ENCODE measurements at regions not wholly inside any gene's neighbourhood (a gene's known extent, or its start where the extent isn't known, plus 50 kb on each side); places are given as distances from the start of the nearest gene placed in this dataset.
"Not testable (repeated sequence)": the region's sequence is repeated elsewhere in the genome, so short reads cannot be mapped to it uniquely, and the experiment has no call there.

DNA sequence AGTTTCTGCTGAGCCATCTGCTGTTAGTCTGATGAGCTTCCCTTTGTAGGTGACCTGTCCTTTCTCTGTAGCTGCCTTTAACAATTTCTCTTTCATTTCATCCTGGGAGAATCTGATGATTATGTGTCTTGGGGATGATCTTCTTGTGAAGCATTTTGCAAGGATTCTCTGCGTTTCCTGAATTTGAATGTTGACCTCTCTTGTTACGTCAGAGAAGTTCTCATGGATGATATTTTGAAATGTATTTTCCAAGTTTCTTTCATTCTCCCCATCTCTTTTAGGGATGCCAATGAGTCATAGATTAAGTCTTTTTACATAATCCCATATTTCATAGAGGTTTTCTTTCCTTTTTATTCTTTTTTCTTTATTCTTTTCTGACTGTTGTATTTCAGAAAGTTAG, 184.2 kb upstream of the BET1 start:
- H3K27me3 ChIP-seq (ENCODE audit: insufficient read depth, low read length), result no peaks in the 10 kb centered on the region
- no peak overlapping the region for H3K27ac Mint-ChIP-seq (ENCODE audit: unreplicated experiment)
- H3K27me3 Mint-ChIP-seq (ENCODE audit: low read depth, unreplicated experiment), result no peaks in the 10 kb centered on the region
- no peak for DNase-seq (ENCODE audit: low read depth)
- H3K36me3 ChIP-seq (ENCODE audit: insufficient read depth, low read length), result no peaks in the 10 kb centered on the region
- H3K4me3 Mint-ChIP-seq (ENCODE audit: unreplicated experiment), result no peak overlapping the region
- H3K4me1 ChIP-seq (ENCODE audit: insufficient read depth, low read length), result peaks cover 17% of the 10 kb centered on the region
- TF ChIP-seq, protein P1, sequence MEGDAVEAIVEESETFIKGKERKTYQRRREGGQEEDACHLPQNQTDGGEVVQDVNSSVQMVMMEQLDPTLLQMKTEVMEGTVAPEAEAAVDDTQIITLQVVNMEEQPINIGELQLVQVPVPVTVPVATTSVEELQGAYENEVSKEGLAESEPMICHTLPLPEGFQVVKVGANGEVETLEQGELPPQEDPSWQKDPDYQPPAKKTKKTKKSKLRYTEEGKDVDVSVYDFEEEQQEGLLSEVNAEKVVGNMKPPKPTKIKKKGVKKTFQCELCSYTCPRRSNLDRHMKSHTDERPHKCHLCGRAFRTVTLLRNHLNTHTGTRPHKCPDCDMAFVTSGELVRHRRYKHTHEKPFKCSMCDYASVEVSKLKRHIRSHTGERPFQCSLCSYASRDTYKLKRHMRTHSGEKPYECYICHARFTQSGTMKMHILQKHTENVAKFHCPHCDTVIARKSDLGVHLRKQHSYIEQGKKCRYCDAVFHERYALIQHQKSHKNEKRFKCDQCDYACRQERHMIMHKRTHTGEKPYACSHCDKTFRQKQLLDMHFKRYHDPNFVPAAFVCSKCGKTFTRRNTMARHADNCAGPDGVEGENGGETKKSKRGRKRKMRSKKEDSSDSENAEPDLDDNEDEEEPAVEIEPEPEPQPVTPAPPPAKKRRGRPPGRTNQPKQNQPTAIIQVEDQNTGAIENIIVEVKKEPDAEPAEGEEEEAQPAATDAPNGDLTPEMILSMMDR (IDR thresholded peaks at IDR 0.05; ENCODE audit: insufficient read depth, low read depth, low read length), result no peak
- TF ChIP-seq EZH2 (IDR thresholded peaks at IDR 0.05; ENCODE audit: insufficient read depth, low read length), result no peak
- H4K20me1 ChIP-seq (ENCODE audit: insufficient read depth, low read length), result no peaks in the 10 kb centered on the region
- no peak overlapping the region for H3K9ac ChIP-seq (ENCODE audit: low read length)
- peaks cover 27% of the 10 kb centered on the region for H3K4me1 Mint-ChIP-seq (ENCODE audit: low read depth, unreplicated experiment)
- H3K4me2 ChIP-seq (ENCODE audit: low read length), result no peak overlapping the region
- peaks cover 4% of the 10 kb centered on the region for H3K36me3 Mint-ChIP-seq (ENCODE audit: low read depth, unreplicated experiment)
- no peak overlapping the region for H3K27ac ChIP-seq (ENCODE audit: low read depth, low read length)
- H3K79me2 ChIP-seq (ENCODE audit: insufficient read depth, low read length), result no peaks in the 10 kb centered on the region
- no peak overlapping the region for H3K4me3 ChIP-seq (ENCODE audit: insufficient read depth, low read depth, low read length)
- no peaks in the 10 kb centered on the region for H3K9me3 ChIP-seq (ENCODE audit: insufficient read depth, low read depth, low read length)
- FAIRE-seq, result no peak
- H3K9me3 Mint-ChIP-seq (ENCODE audit: unreplicated experiment), result peaks cover 23% of the 10 kb centered on the region
- no peak overlapping the region for H2AFZ ChIP-seq (ENCODE audit: low read depth, low read length)

DNA sequence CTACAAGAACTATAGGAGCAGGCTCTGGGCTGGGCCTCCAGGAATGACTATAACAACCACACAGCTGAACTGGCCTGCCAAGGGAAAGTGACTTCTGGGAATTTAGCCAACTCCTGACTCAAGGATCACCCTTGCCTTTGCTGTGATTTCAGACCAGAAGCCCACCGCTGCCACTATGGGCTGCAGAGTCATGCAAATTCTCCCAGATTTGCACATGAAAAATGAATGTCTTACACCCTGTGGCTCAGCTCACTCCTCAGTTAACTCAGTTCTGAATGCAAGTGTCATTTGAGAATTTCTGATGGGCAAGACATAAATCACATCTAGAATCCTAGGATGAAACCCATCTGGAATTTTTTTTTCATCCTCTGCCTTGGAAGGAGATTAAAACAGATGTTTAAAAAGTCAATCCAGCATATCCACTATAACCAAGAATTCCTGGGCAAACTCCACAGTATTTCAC, 186.5 kb upstream of the BET1 start:
- H3K36me3 ChIP-seq (ENCODE audit: insufficient read depth, low read length), result no peaks in the 10 kb centered on the region
- TF ChIP-seq, protein P1 (IDR thresholded peaks at IDR 0.05; ENCODE audit: insufficient read depth, low read depth, low read length), result no peak
- no peak for TF ChIP-seq EZH2 (IDR thresholded peaks at IDR 0.05; ENCODE audit: insufficient read depth, low read length)
- peak overlapping the region; percentile 15 for H3K9ac ChIP-seq (ENCODE audit: low read length)
- peak overlapping the region; percentile 29 for H3K4me2 ChIP-seq (ENCODE audit: low read length)
- H4K20me1 ChIP-seq (ENCODE audit: insufficient read depth, low read length), result no peaks in the 10 kb centered on the region
- peak; percentile 98 for FAIRE-seq
- H3K27me3 ChIP-seq (ENCODE audit: insufficient read depth, low read length), result no peaks in the 10 kb centered on the region
- H3K4me1 ChIP-seq (ENCODE audit: insufficient read depth, low read length), result peaks cover 10% of the 10 kb centered on the region
- no peak overlapping the region for H3K4me3 ChIP-seq (ENCODE audit: insufficient read depth, low read depth, low read length)
- peak overlapping the region; percentile 58 for H3K27ac ChIP-seq (ENCODE audit: low read depth, low read length)
- peaks cover 4% of the 10 kb centered on the region for H3K36me3 Mint-ChIP-seq (ENCODE audit: low read depth, unreplicated experiment)
- H3K27ac Mint-ChIP-seq (ENCODE audit: unreplicated experiment), result no peak overlapping the region
- no peaks in the 10 kb centered on the region for H3K9me3 ChIP-seq (ENCODE audit: insufficient read depth, low read depth, low read length)
- peaks cover 15% of the 10 kb centered on the region for H3K4me1 Mint-ChIP-seq (ENCODE audit: low read depth, unreplicated experiment)
- H3K4me3 Mint-ChIP-seq (ENCODE audit: unreplicated experiment), result no peak overlapping the region
- DNase-seq (ENCODE audit: low read depth), result peak; percentile 98
- no peak overlapping the region for H2AFZ ChIP-seq (ENCODE audit: low read depth, low read length)
- H3K9me3 Mint-ChIP-seq (ENCODE audit: unreplicated experiment), result peaks cover 23% of the 10 kb centered on the region
- H3K27me3 Mint-ChIP-seq (ENCODE audit: low read depth, unreplicated experiment), result no peaks in the 10 kb centered on the region
- H3K79me2 ChIP-seq (ENCODE audit: insufficient read depth, low read length), result no peaks in the 10 kb centered on the region

DNA sequence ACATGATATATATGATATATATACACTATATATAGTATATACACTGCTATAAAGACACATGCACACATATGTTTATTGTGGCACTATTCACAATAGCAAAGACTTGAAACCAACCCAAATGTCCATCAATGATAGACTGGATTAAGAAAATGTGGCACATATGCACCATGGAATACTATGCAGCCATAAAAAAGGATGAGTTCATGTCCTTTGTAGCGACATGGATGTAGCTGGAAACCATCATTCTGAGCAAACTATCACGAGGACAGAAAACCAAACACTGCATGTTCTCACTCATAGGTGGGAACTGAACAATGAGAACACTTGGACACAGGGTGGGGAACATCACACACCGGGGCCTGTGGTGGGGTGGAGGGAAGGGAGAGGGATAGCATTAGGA, 190.3 kb upstream of the BET1 start:
- H3K9me3 ChIP-seq (ENCODE audit: insufficient read depth, low read depth, low read length); H3K9ac ChIP-seq (ENCODE audit: low read length); H3K27ac Mint-ChIP-seq (ENCODE audit: unreplicated experiment); H4K20me1 ChIP-seq (ENCODE audit: insufficient read depth, low read length); H3K4me1 Mint-ChIP-seq (ENCODE audit: low read depth, unreplicated experiment); H3K36me3 ChIP-seq (ENCODE audit: insufficient read depth, low read length); H3K27me3 Mint-ChIP-seq (ENCODE audit: low read depth, unreplicated experiment); H3K27ac ChIP-seq (ENCODE audit: low read depth, low read length); H3K4me2 ChIP-seq (ENCODE audit: low read length); FAIRE-seq; H3K9me3 Mint-ChIP-seq (ENCODE audit: unreplicated experiment); H3K4me3 Mint-ChIP-seq (ENCODE audit: unreplicated experiment); H3K79me2 ChIP-seq (ENCODE audit: insufficient read depth, low read length); DNase-seq (ENCODE audit: low read depth); H3K36me3 Mint-ChIP-seq (ENCODE audit: low read depth, unreplicated experiment); H3K27me3 ChIP-seq (ENCODE audit: insufficient read depth, low read length); H2AFZ ChIP-seq (ENCODE audit: low read depth, low read length); H3K4me3 ChIP-seq (ENCODE audit: insufficient read depth, low read depth, low read length): not testable (repeated sequence)
- peaks cover 10% of the 10 kb centered on the region for H3K4me1 ChIP-seq (ENCODE audit: insufficient read depth, low read length)

Measured in astrocyte (in vitro differentiated cells and primary cell).